Left lung (tissue), 4 donors: ENCODE measurements at regions not wholly inside any gene's neighbourhood (a gene's known extent, or its start where the extent isn't known, plus 50 kb on each side); places are given as distances from the start of the nearest gene placed in this dataset.

Experiments used
- ATAC-seq: fragments of 200-7000 bp; cut with Tn5 transposase; one replicate; pipeline ENCODE4 v1.9.1; 2020; ENCODE audit warnings: moderate library complexity
- DNase-seq, 4 donors: peaks; one replicate each; pipeline ENCODE4 v3.0.0-alpha.2; 2013 to 2020
- H3K27ac ChIP-seq, 2 donors: fragments of 200-600 bp; sonication (generic) in 1 of 2; one replicate each; pipeline versions ENCODE4 v1.5.0 to v1.8.0; 2020 to 2021
- H3K27me3 ChIP-seq, 2 donors: fragments of 200-600 bp; sonication (generic) in 1 of 2; one replicate each; pipeline versions ENCODE4 v1.5.0 to v1.8.0; 2020 to 2021
- H3K36me3 ChIP-seq, 2 donors: fragments of 200-600 bp; sonication (generic) in 1 of 2; one replicate each; pipeline versions ENCODE4 v1.5.0 to v1.8.0; 2020 to 2021
- H3K4me1 ChIP-seq, 2 donors: fragments of 200-600 bp; one replicate each; pipeline ENCODE4 v1.8.0; 2021
- H3K4me3 ChIP-seq, 2 donors: fragments of 200-600 bp; sonication (generic) in 1 of 2; one replicate each; pipeline versions ENCODE4 v1.5.0 to v1.8.0; 2020 to 2021; ENCODE audit warnings: mild to moderate bottlenecking in 1 of 2
- H3K9me3 ChIP-seq, 2 donors: fragments of 200-600 bp; sonication (generic) in 1 of 2; one replicate each; pipeline versions ENCODE4 v1.5.0 to v1.8.0; 2020 to 2021
- CTCF ChIP-seq, 2 donors: fragments of 200-600 bp; sonication (generic) in 1 of 2; IDR thresholded peaks; one replicate each; pipeline versions ENCODE4 v1.5.0 to v1.8.0; 2021; ENCODE audit warnings: antibody characterized with exemption in 2 of 2
- intact Hi-C, 2 donors: fragments of 100-400 bp; cut with DNase I; formaldehyde crosslinking; loops; one replicate each; pipeline versions ENCODE4 v1.11.2 to v1.14.2; 2022
- donor health status: DM: no; HTN: yes; CAD: no.
- donor health status: DM: no; HTN: no; CAD: no.

GRCh38 chr2:20150110-20150706, 74.7 kb downstream of the SDC1 start:
- no peaks in the 10 kb centered on the region for H3K9me3 ChIP-seq
- DNase-seq (no peak), ATAC-seq (peak; percentile 55)
- H3K4me3 ChIP-seq, result no peak overlapping the region
- no peaks in the 10 kb centered on the region for H3K27me3 ChIP-seq
- intact Hi-C loops, result no loop called here
- peaks cover 0 to 20% of the 10 kb centered on the region in 2 donors for H3K4me1 ChIP-seq
- no peak for TF ChIP-seq CTCF (IDR thresholded peaks at IDR 0.05)
- H3K36me3 ChIP-seq, result no peaks in the 10 kb centered on the region
- no peak overlapping the region for H3K27ac ChIP-seq

GRCh38 chr2:20149703-20150030, 75.3 kb downstream of the SDC1 start:
- no peak for TF ChIP-seq CTCF (IDR thresholded peaks at IDR 0.05)
- ATAC-seq, result no peak
- Histone ChIP-seq H3K4me3 (no peak overlapping the region), H3K36me3 (no peaks in the 10 kb centered on the region), H3K4me1 (peaks cover 0 to 20% of the 10 kb centered on the region in 2 donors), H3K27ac (peak overlapping the region in 1 of 2 donors; percentile 17), H3K9me3 (no peaks in the 10 kb centered on the region), H3K27me3 (no peaks in the 10 kb centered on the region)
- intact Hi-C loops, result no loop called here
- no peak for DNase-seq

- H3K4me3 ChIP-seq, result no peak overlapping the region
- H3K27me3 ChIP-seq, result no peaks in the 10 kb centered on the region
- peak overlapping the region in 1 of 2 donors; percentile 17 for H3K27ac ChIP-seq
- H3K4me1 ChIP-seq, result peaks cover 0 to 20% of the 10 kb centered on the region in 2 donors
- H3K9me3 ChIP-seq, result no peaks in the 10 kb centered on the region
- ATAC-seq (peak; percentile 33), DNase-seq (no peak)
- TF ChIP-seq CTCF (IDR thresholded peaks at IDR 0.05), result no peak
- intact Hi-C loops, result no loop called here
- no peaks in the 10 kb centered on the region for H3K36me3 ChIP-seq
Observed at GRCh38 chr2:20148923-20149702, 75.8 kb downstream of the SDC1 start.

GRCh38 chr2:20148426-20148922, 76.5 kb downstream of the SDC1 start:
- H3K4me1 ChIP-seq, result peaks cover 0 to 20% of the 10 kb centered on the region in 2 donors
- H3K27me3 ChIP-seq, result no peaks in the 10 kb centered on the region
- H3K36me3 ChIP-seq, result no peaks in the 10 kb centered on the region
- H3K4me3 ChIP-seq, result no peak overlapping the region
- intact Hi-C loops, result no loop called here
- ATAC-seq (no peak), DNase-seq (no peak)
- H3K9me3 ChIP-seq, result no peaks in the 10 kb centered on the region
- TF ChIP-seq CTCF (IDR thresholded peaks at IDR 0.05), result no peak
- no peak overlapping the region for H3K27ac ChIP-seq

GRCh38 chr2:20147351-20147750, 77.6 kb downstream of the SDC1 start:
- H3K27ac ChIP-seq, result no peak overlapping the region
- no peak for DNase-seq
- H3K27me3 ChIP-seq, result no peaks in the 10 kb centered on the region
- intact Hi-C loops, result no loop called here
- no peak overlapping the region for H3K4me3 ChIP-seq
- H3K36me3 ChIP-seq, result no peaks in the 10 kb centered on the region
- H3K9me3 ChIP-seq, result no peaks in the 10 kb centered on the region
- peaks cover 0 to 20% of the 10 kb centered on the region in 2 donors for H3K4me1 ChIP-seq
- TF ChIP-seq CTCF (IDR thresholded peaks at IDR 0.05), result no peak
- ATAC-seq, result no peak
